Stimulated activated CD8-positive, alpha-beta memory T cell treated with anti-CD3 and anti-CD28 coated beads, Interleukin-2, amount 100 ng/mL, for 48 hours (primary cell): ENCODE measurements at regions not wholly inside any gene's neighbourhood (a gene's known extent, or its start where the extent isn't known, plus 50 kb on each side); places are given as distances from the start of the nearest gene placed in this dataset.

ENCODE experiments used
- DNase-seq, 2 donors: peaks; one replicate each; pipeline ENCODE4 v3.0.0-alpha.2; 2020; ENCODE audit warnings: low read depth in 2 of 2

GRCh38 chrY:15648198-15648597, 1123.9 kb downstream of the NLGN4Y start:
- no peak for DNase-seq

GRCh38 chrY:15650056-15650455, 1125.7 kb downstream of the NLGN4Y start:
- DNase-seq: no peak

DNA sequence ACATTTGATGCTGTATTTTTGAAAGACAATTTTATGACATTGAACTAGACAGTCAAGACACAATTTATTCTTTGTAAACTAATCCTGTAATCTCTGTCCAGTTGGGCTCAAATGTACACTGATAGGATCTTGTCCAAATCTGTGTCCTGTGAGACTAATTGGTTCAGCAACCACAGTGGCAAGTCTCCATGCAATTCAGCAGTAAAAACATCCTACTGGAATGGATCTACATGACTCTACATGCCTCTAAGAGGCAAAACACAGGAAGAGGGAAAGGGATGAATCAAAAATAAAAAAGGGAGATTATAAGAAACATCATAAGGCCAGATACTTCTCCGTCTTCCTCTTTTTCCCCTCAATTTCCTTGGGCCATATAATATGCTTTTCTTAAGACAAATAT, 1164.2 kb downstream of the NLGN4Y start:
- no peak for DNase-seq

DNA sequence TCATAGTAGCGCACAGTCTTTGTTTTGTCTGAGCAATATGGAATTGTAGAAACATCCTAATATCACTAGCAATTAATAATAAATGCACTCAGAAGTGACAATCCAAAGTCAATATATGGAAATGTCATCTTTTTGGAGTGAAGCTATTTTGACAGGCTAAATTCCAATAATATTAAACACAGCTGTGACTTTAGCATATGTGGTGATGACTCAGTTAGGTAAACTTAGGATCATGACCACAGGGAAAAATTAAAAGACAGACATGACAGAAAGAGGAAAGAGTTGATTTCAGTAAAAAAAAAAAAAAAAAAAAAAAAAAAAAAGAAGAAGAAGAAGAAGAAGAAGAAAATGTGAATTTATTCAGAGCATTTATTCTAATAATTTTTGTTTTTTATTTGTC, 1165.7 kb downstream of the NLGN4Y start:
- no peak for DNase-seq

DNA sequence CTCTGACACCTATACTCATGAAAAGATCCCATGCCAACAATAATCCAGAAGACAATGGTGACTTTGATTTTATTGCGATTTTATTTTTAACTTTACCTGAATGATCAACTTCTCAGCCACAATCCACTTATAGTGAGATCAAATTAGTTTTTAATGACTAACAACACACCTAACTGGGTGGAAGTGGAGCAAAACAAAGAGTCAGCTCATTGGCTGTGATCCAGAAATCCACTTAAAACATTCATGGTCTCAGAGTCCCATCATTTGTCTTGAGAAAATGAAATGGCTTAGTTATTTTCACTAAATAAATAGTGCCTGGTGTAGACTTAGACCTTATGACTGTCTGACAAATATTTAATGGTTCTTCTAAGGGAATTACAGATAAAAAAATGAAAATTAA, 1177.8 kb downstream of the NLGN4Y start:
- DNase-seq: no peak

- DNase-seq: no peak
Observed at GRCh38 chrY:15704906-15705305, 1180.6 kb downstream of the NLGN4Y start.

DNA sequence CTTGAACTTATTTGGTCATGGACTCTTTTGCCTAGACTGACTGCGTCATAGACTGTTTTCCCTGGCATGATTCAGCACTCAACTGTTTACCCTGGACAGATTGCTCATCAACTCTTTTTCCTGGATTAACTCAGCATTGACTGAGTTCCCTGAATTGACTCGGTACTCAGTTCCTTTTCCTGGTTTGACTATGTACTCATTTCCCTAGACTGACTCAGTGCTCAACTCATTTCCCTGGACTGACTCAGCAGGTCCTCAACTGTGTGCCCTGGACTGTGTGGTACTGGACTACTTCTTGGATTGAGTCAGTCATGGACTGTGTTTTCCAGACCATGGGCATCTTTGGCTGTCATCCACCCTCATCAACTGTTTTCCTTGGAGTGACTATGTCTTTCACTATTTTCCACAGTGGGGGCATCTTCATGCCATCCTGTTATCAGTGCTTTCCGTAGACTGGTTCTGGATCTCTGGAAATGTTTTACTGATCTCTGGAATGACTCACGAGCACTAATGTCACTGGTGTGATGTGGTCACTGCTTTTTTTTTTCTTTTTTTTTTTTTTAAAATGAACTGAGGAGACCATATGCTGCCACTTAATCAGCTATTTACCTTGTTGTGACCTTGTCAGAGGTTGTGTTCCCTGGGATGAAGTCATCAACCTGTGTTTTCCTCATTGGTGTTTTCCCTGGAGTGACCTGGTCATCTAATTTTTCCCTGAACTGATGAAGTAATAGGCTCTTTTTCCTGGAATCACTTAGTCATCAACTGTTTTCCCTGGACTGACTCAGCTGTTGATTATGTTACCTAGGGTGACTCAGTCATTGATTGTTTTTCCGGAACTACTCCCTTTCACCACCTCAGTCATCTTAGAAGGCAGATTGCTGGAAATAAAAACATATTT, 1225.5 kb downstream of the NLGN4Y start:
- DNase-seq: no peak

DNA sequence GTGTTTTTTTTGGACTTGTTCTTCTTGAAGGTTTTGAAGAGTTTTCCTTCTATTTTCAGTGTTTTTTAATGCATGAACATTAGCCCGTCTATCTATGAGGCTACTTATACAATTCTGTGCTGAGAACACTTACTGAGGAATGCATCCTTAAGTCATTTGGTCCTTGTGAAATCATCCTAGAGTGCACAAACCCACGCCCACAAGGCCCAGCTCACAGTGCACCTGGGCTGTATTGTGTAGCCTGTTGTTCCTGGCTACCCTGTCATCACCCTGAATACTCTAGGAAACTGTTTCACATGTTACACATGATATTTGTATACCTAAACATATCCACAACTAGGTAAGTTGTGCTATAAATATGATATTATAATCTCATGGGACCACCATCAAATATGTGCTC, 1226.7 kb downstream of the NLGN4Y start:
- DNase-seq: no peak

DNA sequence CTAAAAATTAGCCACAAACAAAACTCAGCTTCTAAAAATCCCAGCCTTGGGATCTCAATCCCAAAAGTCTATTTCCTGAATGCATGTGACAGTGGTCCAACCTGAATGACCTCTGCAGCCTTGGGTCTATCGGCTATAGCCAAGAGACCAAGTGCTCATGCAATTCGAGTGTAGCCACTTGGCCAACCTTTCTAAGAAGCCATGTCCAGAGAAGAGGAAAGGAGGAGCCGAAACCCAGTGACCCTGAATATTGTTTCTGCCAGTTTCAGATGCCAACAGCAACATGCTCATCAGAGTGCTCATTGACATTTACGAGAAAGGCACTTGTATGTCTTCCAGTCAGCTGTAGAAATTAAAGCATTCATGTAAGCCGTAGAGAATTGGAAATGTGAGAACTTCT, 1231.9 kb downstream of the NLGN4Y start:
- no peak for DNase-seq

GRCh38 chrY:15773579-15773978, 1249.2 kb downstream of the NLGN4Y start:
- no peak for DNase-seq

GRCh38 chrY:15775880-15776279, 1251.6 kb downstream of the NLGN4Y start:
- no peak for DNase-seq

GRCh38 chrY:15779891-15780290, 1255.6 kb downstream of the NLGN4Y start:
- DNase-seq: no peak

DNA sequence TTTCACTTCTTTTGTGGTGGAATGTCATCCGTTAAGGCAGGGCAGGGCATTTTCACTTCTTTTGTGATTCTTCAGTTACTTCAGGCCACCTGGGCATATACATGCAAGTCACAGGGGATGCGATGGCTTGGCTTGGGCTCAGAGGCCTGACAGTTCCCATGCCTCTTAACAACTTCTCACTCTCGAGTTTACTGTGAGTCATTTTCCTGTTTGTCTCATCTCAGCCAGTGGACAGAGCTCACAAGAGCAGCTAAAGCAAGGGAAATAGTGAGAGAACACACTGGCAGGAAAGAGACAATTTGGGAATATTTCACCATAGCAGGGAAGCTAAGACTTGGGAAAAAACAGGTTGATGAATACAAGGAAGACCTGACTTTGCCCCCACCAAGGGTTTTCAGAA, 1275.7 kb downstream of the NLGN4Y start:
- DNase-seq: no peak

GRCh38 chrY:15805985-15806384, 1281.7 kb downstream of the NLGN4Y start:
- no peak for DNase-seq

DNA sequence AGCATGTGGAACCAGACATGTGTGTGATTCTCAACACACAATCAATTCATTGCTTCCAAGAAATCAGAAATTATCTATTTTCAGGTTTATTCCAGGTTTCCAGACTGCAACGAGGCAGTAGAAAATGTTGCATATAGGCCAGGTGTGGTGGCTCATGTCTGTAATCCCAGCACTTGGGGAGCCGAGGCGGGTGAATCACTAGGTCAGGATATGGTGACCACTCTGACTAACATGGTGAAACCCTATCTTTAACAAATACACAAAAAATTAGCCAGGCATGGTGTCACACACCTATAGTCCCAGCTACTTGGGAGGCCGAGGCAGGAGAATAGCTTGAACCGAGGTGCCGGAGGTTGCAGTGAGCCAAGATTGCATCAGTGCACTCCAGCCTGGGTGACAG, 1289.9 kb downstream of the NLGN4Y start:
- DNase-seq: no peak
